ENCODE measurements at regions not wholly inside any gene's neighbourhood (a gene's known extent, or its start where the extent isn't known, plus 50 kb on each side); places are given as distances from the start of the nearest gene placed in this dataset.

DNA sequence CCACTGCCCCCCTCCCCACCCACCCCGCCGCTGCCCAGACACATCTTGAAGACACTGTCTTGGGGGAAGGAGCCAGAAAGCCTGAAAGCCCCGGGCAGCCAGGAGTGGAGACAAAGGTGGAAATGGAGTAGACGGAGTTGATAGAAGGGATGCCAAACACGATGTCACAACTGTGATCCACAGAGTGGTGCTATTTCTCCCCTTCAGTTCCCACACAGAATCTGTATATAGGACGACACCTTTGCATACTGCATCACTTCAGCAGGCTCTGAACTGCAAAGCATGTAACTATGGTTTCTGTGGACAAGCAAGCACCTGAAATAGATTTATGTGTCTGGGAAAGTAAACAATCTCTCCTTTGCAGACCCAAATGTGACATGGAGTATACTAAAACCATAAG lies 56.4 kb upstream of the F13A1 start:
- Mint-ChIP-seq H3K9me3 (ENCODE audit: insufficient read depth) (no peaks in the 10 kb centered on the region), H3K4me1 (ENCODE audit: low read depth) (no peaks in the 10 kb centered on the region), H3K27me3 (ENCODE audit: low read depth) (peaks cover 4% of the 10 kb centered on the region), H3K27ac (no peak overlapping the region), H3K4me3 (no peak overlapping the region), H3K36me3 (ENCODE audit: low read depth) (no peaks in the 10 kb centered on the region)
- DNase-seq (no peak), ATAC-seq (no peak)
- POLR2A ChIA-PET: no interaction called here
- CTCF ChIA-PET: no interaction called here

DNA sequence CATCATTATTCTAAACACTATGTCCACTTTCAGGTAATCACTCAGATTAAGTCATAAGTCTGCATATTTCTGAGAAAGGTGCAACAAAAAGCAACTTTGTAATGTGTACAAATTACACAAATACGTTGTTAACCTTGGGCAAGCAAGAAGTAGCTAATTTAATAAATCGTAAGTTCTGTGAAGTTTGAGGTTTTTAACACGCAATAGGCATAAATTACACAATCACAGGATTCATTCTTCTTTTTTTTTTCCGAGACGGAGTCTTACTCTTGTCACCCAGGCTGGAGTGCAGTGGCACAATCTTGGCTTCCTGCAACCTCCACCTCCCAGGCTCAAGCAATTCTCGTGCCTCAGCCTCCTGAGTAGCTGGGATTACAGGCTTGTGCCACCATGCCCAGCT lies 57.2 kb upstream of the F13A1 start:
- POLR2A ChIA-PET: no interaction called here

GRCh38 chr6:6379573-6379972 lies 59.1 kb upstream of the F13A1 start:
- Mint-ChIP-seq H3K4me3 (no peak overlapping the region), H3K27me3 (ENCODE audit: low read depth) (peaks cover 4% of the 10 kb centered on the region), H3K27ac (no peak overlapping the region), H3K36me3 (ENCODE audit: low read depth) (no peaks in the 10 kb centered on the region), H3K9me3 (ENCODE audit: insufficient read depth) (no peaks in the 10 kb centered on the region), H3K4me1 (ENCODE audit: low read depth) (no peaks in the 10 kb centered on the region)
- ATAC-seq (no peak), DNase-seq (no peak)
- POLR2A ChIA-PET: no interaction called here
- CTCF ChIA-PET: no interaction called here

More for the DNA sequence above, 57.2 kb upstream of the F13A1 start:
- Mint-ChIP-seq H3K4me1 (ENCODE audit: low read depth) (no peaks in the 10 kb centered on the region), H3K27me3 (ENCODE audit: low read depth) (peaks cover 4% of the 10 kb centered on the region), H3K4me3 (no peak overlapping the region), H3K27ac (no peak overlapping the region), H3K9me3 (ENCODE audit: insufficient read depth) (no peaks in the 10 kb centered on the region), H3K36me3 (ENCODE audit: low read depth) (no peaks in the 10 kb centered on the region)
- ATAC-seq: no peak
- CTCF ChIA-PET: no interaction called here
- DNase-seq: no peak

- H3K9me3 Mint-ChIP-seq (ENCODE audit: insufficient read depth): no peaks in the 10 kb centered on the region
- H3K36me3 Mint-ChIP-seq (ENCODE audit: low read depth): no peaks in the 10 kb centered on the region
- ChIA-PET POLR2A (no interaction called here), CTCF (no interaction called here)
- ATAC-seq (no peak), DNase-seq (no peak)
- peaks cover 4% of the 10 kb centered on the region for H3K27me3 Mint-ChIP-seq (ENCODE audit: low read depth)
- H3K4me3 Mint-ChIP-seq: no peak overlapping the region
- H3K27ac Mint-ChIP-seq: no peak overlapping the region
- peaks cover 3% of the 10 kb centered on the region for H3K4me1 Mint-ChIP-seq (ENCODE audit: low read depth)
Observed at GRCh38 chr6:6384520-6384919, 64.1 kb upstream of the F13A1 start.

DNA sequence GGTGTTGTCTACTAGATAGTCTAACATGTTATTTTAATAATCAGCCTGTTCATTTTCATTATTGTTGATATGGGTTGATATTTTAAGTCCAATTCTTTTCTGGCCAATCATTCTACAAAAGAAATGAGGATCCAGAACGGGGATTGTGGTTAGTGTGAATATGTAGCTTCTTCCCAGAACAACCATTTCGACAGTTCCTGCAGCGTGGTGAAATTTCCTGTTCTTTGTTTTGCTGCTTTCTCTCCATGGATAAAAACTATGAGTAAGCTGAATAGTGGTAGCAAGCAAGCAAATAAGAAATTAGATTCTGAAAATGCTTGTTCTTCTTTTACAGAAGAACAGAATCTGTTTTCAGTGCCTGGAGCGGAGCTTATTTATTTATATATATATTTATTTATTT lies 65.5 kb upstream of the F13A1 start:
- POLR2A ChIA-PET: no interaction called here
- H3K27me3 Mint-ChIP-seq (ENCODE audit: low read depth): no peaks in the 10 kb centered on the region
- peaks cover 3% of the 10 kb centered on the region for H3K4me1 Mint-ChIP-seq (ENCODE audit: low read depth)

DNA sequence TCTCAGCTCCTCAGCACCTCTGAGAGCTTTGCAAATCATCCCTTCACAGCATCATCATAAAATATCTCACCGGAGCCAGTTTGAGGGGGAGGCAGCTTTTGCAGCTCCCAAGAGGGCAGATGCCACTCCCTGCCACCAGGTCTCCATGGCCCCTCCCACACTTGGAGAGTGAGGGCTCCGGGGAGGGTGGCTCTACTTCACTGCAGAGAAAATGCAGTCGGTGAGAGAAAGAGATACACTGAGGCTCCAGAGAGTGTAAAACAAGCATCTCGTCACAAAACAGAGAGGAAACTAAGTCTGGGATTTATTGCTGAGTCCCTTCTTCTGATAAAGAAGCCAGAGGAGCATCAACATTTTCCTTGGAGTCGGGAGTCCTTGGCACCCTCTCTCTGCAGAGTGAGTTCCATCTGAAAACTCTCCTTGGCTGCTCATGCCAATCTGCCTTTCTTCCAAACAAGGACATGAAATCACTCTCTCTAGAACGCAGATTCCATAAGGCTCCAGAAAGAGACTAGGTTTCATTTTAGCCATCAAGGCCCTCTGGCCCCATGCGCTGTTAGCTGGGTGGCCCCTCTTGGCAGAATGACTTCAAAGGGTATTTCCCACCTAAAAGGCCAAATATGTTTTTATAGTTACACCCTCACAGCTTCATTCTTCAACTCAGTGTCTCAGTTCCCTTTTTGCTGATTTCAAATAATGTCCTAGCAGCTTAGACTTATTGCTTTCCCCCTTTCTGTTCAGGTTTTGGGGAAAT lies 70.6 kb upstream of the F13A1 start:
- Mint-ChIP-seq H3K4me1 (ENCODE audit: low read depth) (peaks cover 3% of the 10 kb centered on the region), H3K36me3 (ENCODE audit: low read depth) (no peaks in the 10 kb centered on the region), H3K4me3 (no peak overlapping the region), H3K27ac (no peak overlapping the region), H3K9me3 (ENCODE audit: insufficient read depth) (no peaks in the 10 kb centered on the region), H3K27me3 (ENCODE audit: low read depth) (peaks cover 1% of the 10 kb centered on the region)
- ATAC-seq (no peak), DNase-seq (no peak)
- ChIA-PET POLR2A (no interaction called here), CTCF (no interaction called here)

More for the DNA sequence above, 65.5 kb upstream of the F13A1 start:
- no peaks in the 10 kb centered on the region for H3K36me3 Mint-ChIP-seq (ENCODE audit: low read depth)
- ATAC-seq (no peak), DNase-seq (no peak)
- H3K9me3 Mint-ChIP-seq (ENCODE audit: insufficient read depth): no peaks in the 10 kb centered on the region
- H3K4me3 Mint-ChIP-seq: no peak overlapping the region
- CTCF ChIA-PET: no interaction called here
- H3K27ac Mint-ChIP-seq: no peak overlapping the region

- H3K4me1 Mint-ChIP-seq (ENCODE audit: low read depth): no peaks in the 10 kb centered on the region
- no peak for DNase-seq
- CTCF ChIA-PET: no interaction called here
- H3K36me3 Mint-ChIP-seq (ENCODE audit: low read depth): no peaks in the 10 kb centered on the region
- no peaks in the 10 kb centered on the region for H3K9me3 Mint-ChIP-seq (ENCODE audit: insufficient read depth)
- POLR2A ChIA-PET: no interaction called here
- H3K27me3 Mint-ChIP-seq (ENCODE audit: low read depth): peaks cover 13% of the 10 kb centered on the region
- no peak for ATAC-seq
- H3K27ac Mint-ChIP-seq: no peak overlapping the region
- H3K4me3 Mint-ChIP-seq: no peak overlapping the region
Observed at GRCh38 chr6:6392214-6393068, 72.0 kb upstream of the F13A1 start.

DNA sequence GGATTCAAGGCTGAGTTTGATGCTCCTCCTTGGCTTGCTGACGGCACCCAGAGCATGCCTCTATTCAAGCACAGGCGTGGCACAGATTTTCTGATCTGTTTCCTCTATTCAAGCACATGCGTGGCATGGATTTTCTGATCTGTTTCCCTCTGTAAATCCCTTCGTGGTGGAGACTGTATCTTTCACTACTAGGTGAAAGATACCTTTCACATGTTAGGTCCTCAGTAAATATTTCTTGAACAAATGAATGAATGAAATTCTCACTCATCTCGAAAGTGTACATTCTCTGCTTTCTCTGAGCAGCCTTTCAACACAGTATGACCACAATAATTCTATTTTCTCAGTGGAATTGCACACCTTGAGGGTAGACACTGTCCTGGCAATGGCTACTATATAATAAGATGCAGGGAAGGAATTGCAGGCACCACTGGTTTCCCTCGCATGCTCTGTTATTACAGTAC lies 72.6 kb upstream of the F13A1 start:
- no peaks in the 10 kb centered on the region for H3K4me1 Mint-ChIP-seq (ENCODE audit: low read depth)
- ChIA-PET CTCF (no interaction called here), POLR2A (no interaction called here)
- H3K36me3 Mint-ChIP-seq (ENCODE audit: low read depth): no peaks in the 10 kb centered on the region
- H3K27ac Mint-ChIP-seq: no peak overlapping the region
- no peak for DNase-seq
- peaks cover 13% of the 10 kb centered on the region for H3K27me3 Mint-ChIP-seq (ENCODE audit: low read depth)
- H3K4me3 Mint-ChIP-seq: no peak overlapping the region
- no peaks in the 10 kb centered on the region for H3K9me3 Mint-ChIP-seq (ENCODE audit: insufficient read depth)
- no peak for ATAC-seq

DNA sequence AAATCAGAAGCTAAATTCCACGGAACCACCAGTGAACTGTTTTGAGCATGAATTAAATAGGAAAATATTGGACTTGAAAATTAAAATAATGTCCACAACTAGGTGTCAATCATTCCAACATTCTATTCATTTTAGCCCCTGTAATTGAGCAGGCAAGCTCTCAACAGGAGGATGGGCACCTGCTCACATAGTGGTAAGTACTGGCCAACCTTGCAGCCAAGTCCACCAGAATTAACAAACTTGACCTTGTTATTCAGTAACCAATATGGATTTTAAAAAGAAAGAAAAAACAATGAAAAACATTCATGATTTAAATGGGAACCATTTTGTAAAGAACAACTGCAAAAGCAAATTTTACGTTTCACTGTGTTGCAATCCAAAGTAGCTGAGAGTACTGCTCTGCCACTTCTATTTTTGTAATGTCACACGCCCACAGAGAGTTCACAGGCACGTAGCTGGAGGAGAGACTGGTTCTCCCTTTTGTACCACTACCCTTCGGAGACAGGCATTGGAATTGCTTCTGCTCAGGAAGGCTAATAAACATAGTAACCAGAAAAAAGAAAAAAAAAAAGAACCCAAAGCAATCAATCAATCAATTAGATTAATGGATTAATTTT lies 75.2 kb upstream of the F13A1 start:
- no peaks in the 10 kb centered on the region for H3K36me3 Mint-ChIP-seq (ENCODE audit: low read depth)
- ChIA-PET CTCF (no interaction called here), POLR2A (no interaction called here)
- no peaks in the 10 kb centered on the region for H3K4me1 Mint-ChIP-seq (ENCODE audit: low read depth)
- no peaks in the 10 kb centered on the region for H3K9me3 Mint-ChIP-seq (ENCODE audit: insufficient read depth)
- no peak for DNase-seq
- H3K27ac Mint-ChIP-seq: no peak overlapping the region
- H3K27me3 Mint-ChIP-seq (ENCODE audit: low read depth): peaks cover 17% of the 10 kb centered on the region
- ATAC-seq: no peak
- H3K4me3 Mint-ChIP-seq: no peak overlapping the region

DNA sequence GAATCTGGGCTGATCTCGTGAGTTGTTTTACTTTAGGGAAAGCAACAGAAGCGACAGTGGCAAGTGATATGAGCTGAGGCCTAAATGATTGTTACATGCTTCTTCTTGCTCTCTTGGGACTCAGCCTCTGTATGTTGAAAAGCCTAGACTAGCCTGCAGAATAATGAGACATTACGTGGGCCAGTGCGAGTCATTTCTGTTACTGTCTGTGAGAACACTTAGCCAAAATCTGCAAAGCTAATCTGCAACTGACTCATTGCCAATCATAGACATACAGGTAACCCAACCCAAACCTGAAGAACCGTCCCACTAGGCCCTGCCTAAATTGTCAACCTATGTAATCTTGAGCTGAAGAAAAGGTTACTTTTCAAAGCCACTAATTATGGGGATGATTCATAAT lies 77.4 kb upstream of the F13A1 start:
- Mint-ChIP-seq H3K27me3 (ENCODE audit: low read depth) (peaks cover 20% of the 10 kb centered on the region), H3K4me1 (ENCODE audit: low read depth) (no peaks in the 10 kb centered on the region), H3K4me3 (no peak overlapping the region), H3K36me3 (ENCODE audit: low read depth) (no peaks in the 10 kb centered on the region), H3K27ac (no peak overlapping the region), H3K9me3 (ENCODE audit: insufficient read depth) (no peaks in the 10 kb centered on the region)
- POLR2A ChIA-PET: no interaction called here
- ATAC-seq: no peak
- CTCF ChIA-PET: no interaction called here
- DNase-seq: no peak

GRCh38 chr6:6399568-6399967 lies 79.1 kb upstream of the F13A1 start:
- DNase-seq: no peak
- ATAC-seq: no peak
- POLR2A ChIA-PET: no interaction called here
- no peaks in the 10 kb centered on the region for H3K36me3 Mint-ChIP-seq (ENCODE audit: low read depth)
- CTCF ChIA-PET: no interaction called here
- no peak overlapping the region for H3K27ac Mint-ChIP-seq
- peaks cover 19% of the 10 kb centered on the region for H3K27me3 Mint-ChIP-seq (ENCODE audit: low read depth)
- H3K9me3 Mint-ChIP-seq (ENCODE audit: insufficient read depth): no peaks in the 10 kb centered on the region
- H3K4me3 Mint-ChIP-seq: no peak overlapping the region
- no peaks in the 10 kb centered on the region for H3K4me1 Mint-ChIP-seq (ENCODE audit: low read depth)

- Mint-ChIP-seq H3K4me1 (ENCODE audit: low read depth) (no peaks in the 10 kb centered on the region), H3K27ac (no peak overlapping the region), H3K36me3 (ENCODE audit: low read depth) (no peaks in the 10 kb centered on the region), H3K9me3 (ENCODE audit: insufficient read depth) (no peaks in the 10 kb centered on the region), H3K4me3 (no peak overlapping the region), H3K27me3 (ENCODE audit: low read depth) (peaks cover 15% of the 10 kb centered on the region)
- POLR2A ChIA-PET: no interaction called here
- DNase-seq (no peak), ATAC-seq (no peak)
- CTCF ChIA-PET: no interaction called here
Observed at GRCh38 chr6:6401401-6401800, 80.9 kb upstream of the F13A1 start.
